H1 (cell line): ENCODE measurements at regions not wholly inside any gene's neighbourhood (a gene's known extent, or its start where the extent isn't known, plus 50 kb on each side); places are given as distances from the start of the nearest gene placed in this dataset.

ENCODE experiments used
- CHD7 ChIP-seq: fragments of 300-600 bp; sonication (generic); IDR thresholded peaks from 2 replicates; pipeline ENCODE4 v1.7.1; 2012; ENCODE audit warnings: low read length, moderate library complexity, mild to moderate bottlenecking, inconsistent platforms; ENCODE audit not compliant: insufficient replicate concordance
- KDM5A ChIP-seq: fragments of 200-600 bp; IDR thresholded peaks from 2 replicates; pipeline ENCODE4 v1.7.1; 2012; ENCODE audit warnings: mild to moderate bottlenecking, low read length, inconsistent platforms, mixed read lengths
- POLR2A ChIP-seq, 2 experiments: IDR thresholded peaks; 1 replicate in 1 of 2; 2 replicates in 1 of 2; pipeline ENCODE4 v1.6.1; 2011; ENCODE audit warnings: low read depth in 2 of 2, low read length in 2 of 2, mild to moderate bottlenecking in 2 of 2; ENCODE audit errors: control extremely low read depth in 1 of 2
- RAD21 ChIP-seq, 2 experiments: IDR thresholded peaks in 1 of 2; conservative IDR thresholded peaks in 1 of 2; 2 replicates each; pipeline ENCODE4 v1.6.1; 2011; ENCODE audit warnings: low read depth in 2 of 2, low read length in 2 of 2, improper control_type of control experiment in 1 of 2, inconsistent platforms in 1 of 2, mild to moderate bottlenecking in 1 of 2, moderate library complexity in 1 of 2
- RXRA ChIP-seq: IDR thresholded peaks from 2 replicates; pipeline ENCODE4 v1.6.1; 2011; ENCODE audit warnings: low read depth, mild to moderate bottlenecking, low read length, moderate library complexity; ENCODE audit not compliant: insufficient read depth
- SIN3A ChIP-seq, 2 experiments: IDR thresholded peaks in 1 of 2; conservative IDR thresholded peaks in 1 of 2; 2 replicates each; pipeline ENCODE4 v1.6.1; 2011 to 2012; ENCODE audit warnings: low read length in 2 of 2, improper control_type of control experiment in 1 of 2, low read depth in 1 of 2, mild to moderate bottlenecking in 1 of 2
- TF ChIP-seq, protein P1 (sequence below): IDR thresholded peaks from 2 replicates; pipeline ENCODE4 v1.6.1; 2011; ENCODE audit warnings: low read depth, mild to moderate bottlenecking, low read length; ENCODE audit not compliant: insufficient read depth

DNA sequence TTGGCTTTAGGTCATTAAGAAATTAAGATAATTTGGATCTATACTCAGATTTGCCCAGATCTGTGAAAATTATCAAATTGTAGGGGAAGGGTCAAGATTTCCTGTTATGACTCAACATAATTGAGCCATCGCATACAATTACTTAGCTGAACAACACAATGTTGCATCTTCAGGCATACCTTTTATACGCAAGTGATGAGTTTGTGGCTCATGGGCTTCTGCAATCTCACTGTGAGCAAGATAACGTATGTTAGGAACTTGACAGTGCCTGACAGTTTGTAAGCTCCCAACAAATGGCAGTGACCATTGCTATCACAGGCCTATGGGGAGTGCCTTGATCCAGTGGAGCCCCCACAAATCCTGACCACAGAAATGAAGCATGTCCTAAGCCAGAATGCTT lies 199.7 kb downstream of the BCAT1 start (continued):
- TF ChIP-seq CHD7 (no peak), RXRA (no peak), SIN3A (conservative IDR thresholded peaks at IDR 0.05 in 1 of 2, IDR thresholded peaks at IDR 0.05 in 1 of 2; ENCODE audit: low read depth in 1 of 2, low read length in 2 of 2) (no peak), POLR2A (IDR thresholded peaks at IDR 0.05; ENCODE audit: control extremely low read depth in 1 of 2, low read depth in 2 of 2, low read length in 2 of 2) (no peak), RAD21 (IDR thresholded peaks at IDR 0.05 in 1 of 2, conservative IDR thresholded peaks at IDR 0.05 in 1 of 2; ENCODE audit: low read depth in 2 of 2, low read length in 2 of 2) (no peak), KDM5A (no peak)
- TF ChIP-seq, protein P1, sequence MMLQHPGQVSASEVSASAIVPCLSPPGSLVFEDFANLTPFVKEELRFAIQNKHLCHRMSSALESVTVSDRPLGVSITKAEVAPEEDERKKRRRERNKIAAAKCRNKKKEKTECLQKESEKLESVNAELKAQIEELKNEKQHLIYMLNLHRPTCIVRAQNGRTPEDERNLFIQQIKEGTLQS = no peak
